GM12878 (cell line): ENCODE measurements at regions not wholly inside any gene's neighbourhood (a gene's known extent, or its start where the extent isn't known, plus 50 kb on each side); places are given as distances from the start of the nearest gene placed in this dataset.

ENCODE experiments used
- BMI1 ChIP-seq: fragments of 450-650 bp; IDR thresholded peaks from 2 replicates; pipeline ENCODE4 v1.6.1; 2016; ENCODE audit warnings: mild to moderate bottlenecking, moderate library complexity, borderline replicate concordance
- EP300 ChIP-seq, 2 experiments: fragments of 150-350 bp in 1 of 2; IDR thresholded peaks; 2 replicates each; pipeline ENCODE4 v1.6.1; 2011 to 2012; ENCODE audit warnings: low read depth in 2 of 2, low read length in 2 of 2, borderline replicate concordance in 1 of 2, improper control_type of control experiment in 1 of 2, inconsistent platforms in 1 of 2; ENCODE audit not compliant: control insufficient read depth in 1 of 2
- EZH2 ChIP-seq: IDR thresholded peaks from 2 replicates; pipeline ENCODE4 v1.6.1; 2012; ENCODE audit warnings: low read depth, mild to moderate bottlenecking, control low read depth, inconsistent platforms, low read length, borderline replicate concordance; ENCODE audit not compliant: control insufficient read depth
- JUND ChIP-seq: IDR thresholded peaks from 2 replicates; pipeline ENCODE4 v1.6.1; 2012; ENCODE audit warnings: low read depth, mild to moderate bottlenecking, low read length, improper control_type of control experiment, moderate library complexity
- POLR2A ChIP-seq: IDR thresholded peaks from 2 replicates; pipeline ENCODE4 v1.6.1; 2011; ENCODE audit warnings: low read depth, mild to moderate bottlenecking, low read length
- POU2F2 ChIP-seq: IDR thresholded peaks from 3 replicates; pipeline ENCODE4 v1.6.1; 2011; ENCODE audit warnings: low read depth, mild to moderate bottlenecking, low read length, borderline replicate concordance
- RAD21 ChIP-seq: IDR thresholded peaks from 2 replicates; pipeline ENCODE4 v1.6.1; 2011; ENCODE audit warnings: mild to moderate bottlenecking, low read depth, low read length, moderate library complexity; ENCODE audit not compliant: insufficient read depth
- RELA ChIP-seq: fragments of 450-650 bp; IDR thresholded peaks from 2 replicates; pipeline ENCODE4 v1.8.0; 2014; ENCODE audit warnings: borderline replicate concordance; ENCODE audit not compliant: partially characterized antibody
- SUZ12 ChIP-seq: fragments of 200-600 bp; sonication (generic); IDR thresholded peaks from one replicate; pipeline ENCODE4 v1.6.1; 2018; ENCODE audit warnings: antibody characterized with exemption, mild to moderate bottlenecking; ENCODE audit not compliant: unreplicated experiment
- TCF12 ChIP-seq: IDR thresholded peaks from 2 replicates; pipeline ENCODE4 v1.6.1; 2011; ENCODE audit warnings: low read depth, mild to moderate bottlenecking, low read length
- ZBTB11 ChIP-seq: fragments of 450-650 bp; formaldehyde crosslinking; IDR thresholded peaks from 2 replicates; pipeline ENCODE4 v1.5.0; 2022; ENCODE audit warnings: mild to moderate bottlenecking, missing genetic modification characterization
- TF ChIP-seq, protein P1 (sequence below): fragments of 450-650 bp; IDR thresholded peaks from 2 replicates; pipeline ENCODE4 v1.6.1; 2018; ENCODE audit warnings: mild to moderate bottlenecking, low read depth, moderate library complexity; ENCODE audit not compliant: partially characterized antibody
- TF ChIP-seq, protein P2 (sequence below): IDR thresholded peaks from 2 replicates; pipeline ENCODE4 v1.6.1; 2012; ENCODE audit warnings: low read depth, low read length, improper control_type of control experiment
- TF ChIP-seq, protein P3 (sequence below), 3 experiments: IDR thresholded peaks in 2 of 3; conservative IDR thresholded peaks in 1 of 3; 2 replicates each; pipeline ENCODE4 v1.5.1; 2011; ENCODE audit warnings: low read depth in 3 of 3, low read length in 3 of 3, mild to moderate bottlenecking in 3 of 3, control low read depth in 2 of 3, moderate library complexity in 2 of 3, inconsistent platforms in 1 of 3, mixed read lengths in 1 of 3; ENCODE audit not compliant: control insufficient read depth in 2 of 3, insufficient read depth in 1 of 3; ENCODE audit errors: extremely low read depth in 1 of 3

- TF ChIP-seq, protein P1, sequence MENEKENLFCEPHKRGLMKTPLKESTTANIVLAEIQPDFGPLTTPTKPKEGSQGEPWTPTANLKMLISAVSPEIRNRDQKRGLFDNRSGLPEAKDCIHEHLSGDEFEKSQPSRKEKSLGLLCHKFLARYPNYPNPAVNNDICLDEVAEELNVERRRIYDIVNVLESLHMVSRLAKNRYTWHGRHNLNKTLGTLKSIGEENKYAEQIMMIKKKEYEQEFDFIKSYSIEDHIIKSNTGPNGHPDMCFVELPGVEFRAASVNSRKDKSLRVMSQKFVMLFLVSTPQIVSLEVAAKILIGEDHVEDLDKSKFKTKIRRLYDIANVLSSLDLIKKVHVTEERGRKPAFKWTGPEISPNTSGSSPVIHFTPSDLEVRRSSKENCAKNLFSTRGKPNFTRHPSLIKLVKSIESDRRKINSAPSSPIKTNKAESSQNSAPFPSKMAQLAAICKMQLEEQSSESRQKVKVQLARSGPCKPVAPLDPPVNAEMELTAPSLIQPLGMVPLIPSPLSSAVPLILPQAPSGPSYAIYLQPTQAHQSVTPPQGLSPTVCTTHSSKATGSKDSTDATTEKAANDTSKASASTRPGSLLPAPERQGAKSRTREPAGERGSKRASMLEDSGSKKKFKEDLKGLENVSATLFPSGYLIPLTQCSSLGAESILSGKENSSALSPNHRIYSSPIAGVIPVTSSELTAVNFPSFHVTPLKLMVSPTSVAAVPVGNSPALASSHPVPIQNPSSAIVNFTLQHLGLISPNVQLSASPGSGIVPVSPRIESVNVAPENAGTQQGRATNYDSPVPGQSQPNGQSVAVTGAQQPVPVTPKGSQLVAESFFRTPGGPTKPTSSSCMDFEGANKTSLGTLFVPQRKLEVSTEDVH: no peak
- no peak for TF ChIP-seq BMI1
- no peak for TF ChIP-seq POLR2A
- TF ChIP-seq ZBTB11 (CRISPR knock-in tag): no peak
- TF ChIP-seq TCF12: no peak
- TF ChIP-seq JUND: no peak
- TF ChIP-seq, protein P2, sequence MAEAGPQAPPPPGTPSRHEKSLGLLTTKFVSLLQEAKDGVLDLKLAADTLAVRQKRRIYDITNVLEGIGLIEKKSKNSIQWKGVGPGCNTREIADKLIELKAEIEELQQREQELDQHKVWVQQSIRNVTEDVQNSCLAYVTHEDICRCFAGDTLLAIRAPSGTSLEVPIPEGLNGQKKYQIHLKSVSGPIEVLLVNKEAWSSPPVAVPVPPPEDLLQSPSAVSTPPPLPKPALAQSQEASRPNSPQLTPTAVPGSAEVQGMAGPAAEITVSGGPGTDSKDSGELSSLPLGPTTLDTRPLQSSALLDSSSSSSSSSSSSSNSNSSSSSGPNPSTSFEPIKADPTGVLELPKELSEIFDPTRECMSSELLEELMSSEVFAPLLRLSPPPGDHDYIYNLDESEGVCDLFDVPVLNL: no peak
- TF ChIP-seq SUZ12: no peak
- no peak for TF ChIP-seq RAD21
- TF ChIP-seq, protein P3, sequence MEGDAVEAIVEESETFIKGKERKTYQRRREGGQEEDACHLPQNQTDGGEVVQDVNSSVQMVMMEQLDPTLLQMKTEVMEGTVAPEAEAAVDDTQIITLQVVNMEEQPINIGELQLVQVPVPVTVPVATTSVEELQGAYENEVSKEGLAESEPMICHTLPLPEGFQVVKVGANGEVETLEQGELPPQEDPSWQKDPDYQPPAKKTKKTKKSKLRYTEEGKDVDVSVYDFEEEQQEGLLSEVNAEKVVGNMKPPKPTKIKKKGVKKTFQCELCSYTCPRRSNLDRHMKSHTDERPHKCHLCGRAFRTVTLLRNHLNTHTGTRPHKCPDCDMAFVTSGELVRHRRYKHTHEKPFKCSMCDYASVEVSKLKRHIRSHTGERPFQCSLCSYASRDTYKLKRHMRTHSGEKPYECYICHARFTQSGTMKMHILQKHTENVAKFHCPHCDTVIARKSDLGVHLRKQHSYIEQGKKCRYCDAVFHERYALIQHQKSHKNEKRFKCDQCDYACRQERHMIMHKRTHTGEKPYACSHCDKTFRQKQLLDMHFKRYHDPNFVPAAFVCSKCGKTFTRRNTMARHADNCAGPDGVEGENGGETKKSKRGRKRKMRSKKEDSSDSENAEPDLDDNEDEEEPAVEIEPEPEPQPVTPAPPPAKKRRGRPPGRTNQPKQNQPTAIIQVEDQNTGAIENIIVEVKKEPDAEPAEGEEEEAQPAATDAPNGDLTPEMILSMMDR (IDR thresholded peaks at IDR 0.05 in 2 of 3, conservative IDR thresholded peaks at IDR 0.05 in 1 of 3; ENCODE audit: control insufficient read depth in 2 of 3, extremely low read depth in 1 of 3, insufficient read depth in 1 of 3, low read depth in 3 of 3, low read length in 3 of 3): no peak
- TF ChIP-seq POU2F2: no peak
- no peak for TF ChIP-seq EZH2
- TF ChIP-seq RELA: no peak
- TF ChIP-seq EP300 (IDR thresholded peaks at IDR 0.05; ENCODE audit: borderline replicate concordance in 1 of 2, control insufficient read depth in 1 of 2, low read depth in 2 of 2, low read length in 2 of 2): no peak
These were observed 214.7 kb downstream of the SPP2 start for GRCh38 chr2:234265206-234265605.
